ENCODE measurements at regions not wholly inside any gene's neighbourhood (a gene's known extent, or its start where the extent isn't known, plus 50 kb on each side); places are given as distances from the start of the nearest gene placed in this dataset.
A peak's percentile ranks its signal among the peaks of the same experiment; 100 is the strongest.

- DNase-seq, result no peak
These were observed 247.4 kb upstream of the C1orf174 start for GRCh38 chr1:4147509-4147908.

GRCh38 chr1:4149281-4149680 is 249.2 kb upstream of the C1orf174 start:
- no peak for DNase-seq

- no peak for DNase-seq
These were observed 249.8 kb upstream of the C1orf174 start for GRCh38 chr1:4149831-4150230.

DNA sequence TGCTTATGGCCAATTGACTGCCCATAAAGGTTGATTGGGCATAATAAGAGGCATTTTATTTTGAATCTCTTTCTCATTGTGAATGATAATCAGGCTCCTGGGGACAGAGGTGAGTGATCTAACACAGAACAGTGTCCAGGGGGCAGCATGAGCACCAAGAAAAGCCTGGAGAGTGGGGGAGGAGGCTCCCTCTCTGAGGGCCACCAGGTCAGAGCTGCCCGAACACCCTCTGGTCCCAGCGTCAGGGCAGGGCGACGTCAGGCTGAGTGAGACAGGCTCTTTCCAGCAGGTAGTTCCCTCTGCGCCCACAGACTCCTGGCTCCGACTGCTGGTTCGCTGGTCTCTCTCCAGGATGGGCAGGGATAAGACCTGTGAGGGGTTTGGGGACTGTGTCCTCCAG is 250.2 kb upstream of the C1orf174 start:
- no peak for DNase-seq

DNA sequence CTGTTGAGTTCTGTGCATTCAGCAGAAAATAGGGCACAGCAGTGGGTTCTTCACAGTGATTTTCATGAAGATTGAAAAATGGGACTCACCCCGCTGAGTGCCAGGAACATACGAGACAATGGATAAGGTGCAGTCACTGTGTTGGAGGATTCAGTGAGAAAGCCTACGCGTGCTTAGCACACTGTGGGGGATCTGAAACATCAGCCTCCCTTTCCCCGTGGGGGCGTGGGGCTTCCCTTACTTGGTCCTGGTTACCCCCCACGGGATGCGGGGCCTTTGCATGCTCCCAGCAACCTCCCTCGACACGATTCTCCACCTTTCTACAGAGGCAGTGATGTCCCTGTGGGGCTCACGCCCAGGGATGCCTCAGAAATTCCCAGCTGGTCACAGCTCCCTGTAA is 252.2 kb upstream of the C1orf174 start:
- no peak for DNase-seq

- DNase-seq, result no peak
These were observed 253.5 kb upstream of the C1orf174 start for GRCh38 chr1:4153571-4153970.

DNA sequence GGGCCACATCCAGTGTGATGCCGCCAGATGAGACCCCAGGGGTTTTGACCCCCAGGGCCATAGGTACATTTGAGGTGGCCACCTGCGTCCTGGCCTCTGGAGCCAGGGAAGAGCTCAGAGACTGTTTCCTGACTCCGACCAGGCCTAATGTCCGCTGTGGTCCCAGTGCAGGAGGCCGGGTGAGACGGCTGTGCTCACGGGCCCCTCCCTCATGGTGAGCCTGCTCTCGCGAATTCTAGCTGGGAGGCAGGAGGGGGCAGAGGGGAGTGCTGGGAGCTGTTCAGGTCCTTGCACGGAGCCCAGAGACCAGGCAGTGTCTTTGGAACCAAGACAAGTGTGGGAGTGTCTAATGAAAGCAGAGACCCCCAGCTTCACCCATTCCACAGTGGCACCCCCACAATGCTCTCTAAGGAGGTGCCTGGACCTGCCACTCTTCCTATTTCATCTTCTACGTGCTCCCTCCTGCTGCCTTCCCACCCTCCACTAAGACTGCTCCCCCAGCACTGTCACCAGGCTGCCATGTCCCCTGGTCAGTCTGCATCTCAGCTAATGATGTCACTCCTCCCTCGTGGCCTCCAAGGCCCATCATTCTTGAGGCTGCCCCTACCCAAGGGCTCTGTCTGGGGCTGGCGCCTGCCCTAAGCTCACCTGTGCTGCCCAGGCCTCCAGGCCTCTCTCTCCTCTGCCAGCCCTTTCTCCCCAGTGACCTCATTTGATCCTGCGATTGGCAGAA is 256.3 kb upstream of the C1orf174 start:
- no peak for DNase-seq

DNA sequence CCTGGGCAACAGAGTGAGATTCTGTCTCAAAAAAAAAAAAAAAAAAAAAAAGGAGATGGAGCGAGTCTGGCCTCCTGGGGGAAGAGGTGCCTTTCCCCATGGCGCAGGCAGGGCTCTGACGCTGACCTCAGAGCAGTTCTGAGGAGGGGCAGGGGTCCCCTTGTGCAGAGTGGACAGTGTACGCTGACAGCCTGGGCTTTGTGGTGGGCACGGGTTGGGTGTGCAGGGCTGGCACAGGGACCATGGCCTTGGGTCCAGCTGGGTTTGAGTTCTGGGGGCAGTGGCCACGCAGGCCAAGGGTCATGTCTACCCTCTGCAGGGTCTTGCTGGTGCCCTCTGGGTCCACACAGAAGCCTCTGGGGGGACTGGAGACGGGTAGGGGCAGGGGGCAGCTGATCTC is 260.1 kb upstream of the C1orf174 start:
- DNase-seq, result no peak

- no peak for DNase-seq
These were observed 261.4 kb upstream of the C1orf174 start for GRCh38 chr1:4161366-4162006.

DNA sequence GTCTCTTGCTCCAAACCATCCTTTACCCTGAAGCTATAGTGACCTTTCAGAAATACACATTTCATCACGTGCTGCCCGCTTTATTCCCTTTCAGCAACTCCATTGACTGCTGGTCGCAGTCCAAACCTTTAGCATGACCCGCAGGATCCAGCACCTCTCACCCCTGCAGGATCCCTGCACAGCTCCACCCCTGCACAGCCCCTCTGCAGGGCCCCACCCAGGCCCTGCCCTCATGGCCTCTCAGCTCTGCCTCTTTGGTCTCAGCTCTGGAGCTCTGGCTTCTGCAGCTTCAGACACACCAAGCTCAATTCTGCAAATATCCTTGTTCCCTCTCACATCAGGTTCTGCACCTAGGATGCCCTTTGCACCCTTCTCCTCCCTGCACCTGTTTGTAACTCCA is 264.9 kb upstream of the C1orf174 start:
- DNase-seq, result no peak

GRCh38 chr1:4165686-4166300 is 265.7 kb upstream of the C1orf174 start:
- DNase-seq, result no peak

DNA sequence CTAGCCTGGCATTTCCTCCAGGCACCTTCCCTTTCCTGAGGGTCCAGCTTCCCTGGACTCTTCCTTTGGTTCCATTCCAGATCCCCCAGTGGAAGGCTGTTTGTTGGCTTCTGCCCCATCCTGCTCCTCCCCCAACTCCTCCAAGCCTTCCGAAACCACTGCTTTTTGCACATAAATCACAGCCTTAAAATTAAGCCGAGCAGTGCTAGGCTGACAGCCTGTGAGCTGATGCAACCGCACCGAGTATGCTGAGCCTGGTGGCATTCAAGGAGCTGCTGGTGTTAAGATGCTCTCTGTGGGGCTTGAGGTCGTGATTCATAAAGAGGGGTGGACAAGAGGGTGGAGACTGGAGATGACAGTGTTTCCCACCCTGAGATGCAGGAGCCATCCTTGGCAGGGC is 266.6 kb upstream of the C1orf174 start:
- no peak for DNase-seq

DNA sequence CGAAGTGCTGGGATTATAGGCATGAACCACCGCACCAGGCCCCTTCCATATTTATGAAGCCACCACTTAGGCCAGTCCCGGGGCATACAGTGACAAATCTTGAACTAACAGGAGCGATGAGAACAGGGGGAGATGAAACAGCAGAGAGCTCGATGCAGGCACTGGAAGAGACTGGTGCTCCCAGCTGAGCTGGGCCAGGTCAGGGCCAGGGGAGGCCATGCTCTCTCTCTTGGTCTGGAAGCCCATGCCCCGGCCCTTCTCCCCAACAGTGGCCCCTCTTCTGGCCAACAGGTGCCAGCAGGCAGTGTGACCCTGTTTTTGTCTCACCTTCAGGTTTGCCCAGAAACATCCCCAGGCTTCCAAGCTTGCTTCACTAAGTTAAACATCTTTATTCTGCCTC is 269.9 kb upstream of the C1orf174 start:
- DNase-seq, result no peak

DNA sequence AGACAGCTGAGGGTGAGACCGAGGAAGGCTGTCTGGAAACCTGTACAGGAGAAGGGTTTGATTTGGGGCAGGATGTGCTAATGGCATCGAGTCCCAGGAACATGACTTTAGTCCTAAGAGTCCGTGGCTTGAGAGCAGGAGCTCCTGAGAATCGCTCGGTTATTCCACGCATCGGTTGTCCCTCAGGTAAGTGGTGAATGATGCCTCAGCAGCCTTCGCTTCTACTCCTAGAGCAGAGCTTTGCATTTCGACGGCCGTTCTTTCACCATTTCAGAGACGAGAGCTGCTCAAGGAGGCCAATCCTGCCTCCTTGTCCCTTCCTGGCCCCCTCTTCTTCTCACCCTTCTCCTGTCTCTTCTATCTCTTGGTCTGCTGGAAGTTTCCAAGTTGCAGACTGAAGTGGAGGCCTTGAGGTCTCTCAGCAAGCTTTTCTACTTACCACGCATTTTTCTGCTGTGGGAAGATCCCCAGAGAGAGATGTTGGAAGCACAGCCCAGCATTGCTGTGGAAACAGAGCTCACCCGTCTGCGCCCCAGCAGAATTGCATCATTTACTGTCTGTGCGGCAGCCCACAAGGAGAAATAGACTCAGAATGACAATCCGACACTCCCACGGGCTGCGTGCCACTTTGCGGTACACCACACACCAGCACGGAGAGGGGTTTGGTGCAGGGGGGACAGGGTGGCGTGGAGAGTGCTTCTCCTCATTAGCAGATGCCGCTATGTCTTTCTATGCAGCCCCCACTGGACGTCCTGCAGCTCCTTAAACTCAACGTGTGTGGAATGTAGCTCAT is 270.7 kb upstream of the C1orf174 start:
- DNase-seq, result no peak

DNA sequence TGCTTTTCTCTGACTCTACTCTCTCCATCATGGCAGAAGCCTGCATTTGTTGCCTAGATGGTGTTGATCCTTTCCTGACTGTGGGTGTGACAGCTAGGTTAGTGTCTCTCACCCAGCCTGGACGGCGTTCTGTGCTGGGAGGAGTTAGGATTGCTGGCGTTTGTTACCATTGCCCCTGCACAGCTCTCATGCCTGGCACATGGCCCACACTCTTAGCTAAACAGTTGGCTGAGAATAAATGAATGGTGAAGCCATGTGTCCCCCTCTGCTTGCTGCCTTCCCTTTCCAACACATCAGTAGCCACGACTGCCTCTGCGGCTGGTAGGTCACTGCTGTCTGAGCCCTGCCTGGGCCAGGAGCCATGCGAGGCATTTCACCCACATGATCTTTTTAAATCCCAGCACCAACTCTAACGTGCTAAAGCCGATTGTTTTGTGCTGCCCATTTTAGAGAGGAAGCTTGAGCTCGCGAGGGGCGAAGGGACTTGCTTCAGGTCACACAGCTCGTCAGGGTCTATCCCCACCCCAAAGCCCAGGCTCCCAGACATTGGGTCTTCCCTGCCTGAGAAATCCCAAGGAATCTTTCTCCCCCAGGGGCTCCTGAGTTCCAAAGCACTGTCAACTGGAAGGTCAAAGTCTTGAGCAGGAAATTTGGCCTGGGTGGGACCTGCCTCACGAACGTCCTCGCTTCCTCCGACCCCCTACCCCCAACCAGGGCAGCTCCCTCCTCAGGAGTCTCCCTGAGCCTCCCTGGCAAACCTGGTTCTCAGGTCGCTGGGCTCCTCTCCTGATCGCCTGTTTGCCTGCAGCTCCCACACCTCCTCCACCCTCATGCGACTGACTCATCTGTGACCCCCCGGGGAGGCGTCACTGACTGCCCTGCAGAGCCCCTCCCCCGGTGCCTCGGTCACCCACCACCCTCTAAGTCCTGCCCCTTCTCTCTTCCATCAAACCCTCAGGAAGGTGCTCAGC is 271.7 kb upstream of the C1orf174 start:
- DNase-seq, result no peak

DNA sequence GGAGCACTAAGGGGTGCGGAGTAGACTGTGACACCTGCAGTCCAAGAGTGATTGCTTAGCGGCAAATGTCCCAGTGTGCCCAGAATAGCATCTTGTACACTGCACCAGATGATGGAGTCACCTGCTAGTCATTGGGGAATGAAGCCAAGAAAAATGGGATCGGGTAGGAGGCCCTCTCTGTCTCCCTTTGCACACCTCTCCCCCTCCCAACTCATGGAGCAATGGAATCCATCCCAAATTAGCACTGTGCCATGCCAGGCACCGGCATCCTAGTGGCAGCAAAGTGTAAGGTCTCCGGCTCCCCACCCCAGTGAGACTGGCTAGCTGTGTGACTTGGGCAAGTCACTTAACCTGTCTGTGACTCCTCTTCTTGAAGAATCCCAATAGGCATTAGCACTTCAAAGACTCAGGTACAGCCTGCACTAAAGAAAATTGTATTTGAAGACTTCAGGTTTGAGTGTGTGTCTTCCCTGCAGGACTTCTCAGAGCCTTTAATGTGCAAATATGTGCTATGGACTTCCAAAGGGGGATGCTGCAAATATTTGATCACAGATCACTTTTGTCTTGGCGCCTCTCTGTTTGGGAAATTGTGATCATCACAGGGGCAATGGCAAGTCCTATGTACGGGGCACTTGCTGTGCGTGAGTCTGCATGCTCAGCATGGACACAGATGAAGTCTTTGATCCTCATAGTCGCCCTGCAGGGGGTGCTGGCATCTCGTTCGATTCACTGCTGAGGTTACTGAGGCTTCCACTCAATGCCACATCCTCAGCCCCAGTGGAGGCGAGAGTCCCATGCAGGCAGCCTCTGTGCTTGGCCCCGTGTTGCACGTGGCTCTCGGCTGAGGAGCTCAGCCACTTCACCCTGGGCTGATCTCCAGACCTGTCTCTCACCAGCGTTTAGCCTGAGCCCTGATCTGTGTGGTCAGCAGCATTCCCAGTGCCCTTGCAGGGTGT is 272.9 kb upstream of the C1orf174 start:
- peak; percentile 12 to 32 for DNase-seq

GRCh38 chr1:4173731-4174130 is 273.7 kb upstream of the C1orf174 start:
- no peak for DNase-seq

- DNase-seq, result no peak
These were observed 274.5 kb upstream of the C1orf174 start for GRCh38 chr1:4174291-4175200.

GRCh38 chr1:4175566-4176405 is 275.7 kb upstream of the C1orf174 start:
- no peak for DNase-seq

Data from activated CD4-positive, alpha-beta T cell treated with anti-CD3 and anti-CD28 coated beads, Interleukin-2, amount 50 U/mL, for 48 hours (primary cell).